K562 (cell line): ENCODE measurements at regions not wholly inside any gene's neighbourhood (a gene's known extent, or its start where the extent isn't known, plus 50 kb on each side); places are given as distances from the start of the nearest gene placed in this dataset.
A peak's percentile ranks its signal among the peaks of the same experiment; 100 is the strongest.

ENCODE experiments used
- ATAC-seq: fragments of 200-7000 bp; cut with Tn5 transposase; 3 replicates; pipeline ENCODE4 v1.9.1; 2020; ENCODE audit warnings: moderate library complexity
- BruUV-seq: library from RNA; stranded (reverse); fragments of 400-500 nt; replicated peaks from 2 replicates; lab custom pipeline; 2021; lab: Mats Ljungman, UMichigan
- CTCF ChIA-PET: fragments of 300-600 bp; formaldehyde crosslinking; extraction: SDS; loops from one replicate; lab custom pipeline; 2021; ENCODE audit warnings: low intra/inter-chr PET ratio; lab: Yijun Ruan, JAX
- POLR2A ChIA-PET: fragments of 300-600, 350-650 bp; sonication (Branson Sonifier 250); formaldehyde crosslinking; extraction: SDS; loops from one replicate; lab custom pipeline; 2021; ENCODE audit warnings: antibody characterized with exemption, inconsistent platforms; lab: Yijun Ruan, JAX
- DNase-seq, 4 experiments: peaks; one replicate each; pipeline versions ENCODE4 v3.0.0 to v3.0.0-alpha.2; 2011 to 2018; ENCODE audit warnings: low spot score in 3 of 4, mixed read lengths in 3 of 4; ENCODE audit errors: extremely low read depth in 1 of 4
- FAIRE-seq: peaks from 2 replicates; lab custom pipeline; 2011; peaks lifted over from hg19 to GRCh38; lab: Jason Lieb, UNC
- H2AFZ ChIP-seq: 2 replicates; pipeline ENCODE4 v1.6.0; 2011; ENCODE audit warnings: low read depth, low read length, control low read depth, inconsistent platforms
- H3K27ac ChIP-seq: fragments of 200-600 bp; 3 replicates; pipeline ENCODE4 v1.8.0; 2011; ENCODE audit warnings: low read depth, mild to moderate bottlenecking, control low read depth, inconsistent platforms, low read length, moderate library complexity, mixed read lengths; ENCODE audit errors: extremely low read depth
- H3K27me3 ChIP-seq, 2 experiments: fragments of 300-600 bp in 1 of 2; 2 replicates in 1 of 2; 3 replicates in 1 of 2; pipeline versions ENCODE4 v1.6.0 to v1.8.0; 2011; ENCODE audit warnings: inconsistent platforms in 2 of 2, low read length in 2 of 2, mild to moderate bottlenecking in 1 of 2, mixed read lengths in 1 of 2, moderate library complexity in 1 of 2; ENCODE audit not compliant: control insufficient read depth in 2 of 2, insufficient read depth in 2 of 2
- H3K36me3 ChIP-seq: fragments of 300-600 bp; 3 replicates; pipeline ENCODE4 v1.8.0; 2011; ENCODE audit warnings: mild to moderate bottlenecking, low read length, inconsistent platforms; ENCODE audit not compliant: control insufficient read depth, insufficient read depth
- H3K4me1 ChIP-seq, 2 experiments: fragments of 200-600 bp in 1 of 2; replicated peaks in 1 of 2; 2 replicates in 1 of 2; 3 replicates in 1 of 2; pipeline versions ENCODE4 v1.5.1 to v1.8.0; 2011; ENCODE audit warnings: inconsistent platforms in 2 of 2, low read length in 2 of 2, mild to moderate bottlenecking in 1 of 2, mixed read lengths in 1 of 2, moderate library complexity in 1 of 2; ENCODE audit not compliant: control insufficient read depth in 2 of 2, insufficient read depth in 2 of 2
- H3K4me2 ChIP-seq: 2 replicates; pipeline ENCODE4 v1.6.1; 2011; ENCODE audit warnings: low read length, control low read depth, inconsistent platforms, mixed read lengths; ENCODE audit not compliant: insufficient read depth
- H3K4me3 ChIP-seq: fragments of 200-600 bp; sonication (generic), shearing (Covaris generic); 2 replicates; pipeline ENCODE4 v1.5.1; 2016; ENCODE audit warnings: control low read depth, inconsistent platforms
- H3K79me2 ChIP-seq: fragments of 200-600 bp; 3 replicates; pipeline ENCODE4 v1.8.0; 2011; ENCODE audit warnings: low read length, inconsistent platforms; ENCODE audit not compliant: control insufficient read depth, insufficient read depth
- H3K9ac ChIP-seq, 2 experiments: 2 replicates each; pipeline versions ENCODE4 v1.6.0 to v1.6.1; 2011; ENCODE audit warnings: low read depth in 2 of 2, low read length in 2 of 2, control low read depth in 1 of 2, inconsistent platforms in 1 of 2, mild to moderate bottlenecking in 1 of 2, mixed read lengths in 1 of 2; ENCODE audit not compliant: insufficient read depth in 1 of 2
- H3K9me1 ChIP-seq: one replicate; pipeline ENCODE4 v1.6.0; 2011; ENCODE audit warnings: inconsistent platforms, mild to moderate bottlenecking, low read length, moderate library complexity; ENCODE audit not compliant: control insufficient read depth, insufficient read depth
- H3K9me3 ChIP-seq: replicated peaks from 2 replicates; pipeline ENCODE4 v1.5.1; 2011; ENCODE audit warnings: low read depth, low read length, inconsistent platforms; ENCODE audit not compliant: control insufficient read depth, insufficient read depth
- H4K20me1 ChIP-seq: replicated peaks from 2 replicates; pipeline ENCODE4 v1.6.1; 2011; ENCODE audit warnings: low read length, inconsistent platforms, mixed read lengths; ENCODE audit not compliant: control insufficient read depth, insufficient read depth
- BACH1 ChIP-seq: fragments of 200-800 bp; sonication (Bioruptor generic); IDR thresholded peaks from 2 replicates; pipeline ENCODE4 v1.6.1; 2016; ENCODE audit warnings: missing genetic modification characterization, missing compliant biosample characterization
- E2F3 ChIP-seq: fragments of 250-450 bp; sonication (Bioruptor Pico); IDR thresholded peaks from 2 replicates; pipeline ENCODE4 v1.4.0; 2020; ENCODE audit warnings: mild to moderate bottlenecking
- HCFC1 ChIP-seq: IDR thresholded peaks from 2 replicates; pipeline ENCODE4 v1.6.1; 2012; ENCODE audit warnings: low read depth, low read length, improper control_type of control experiment
- ILK ChIP-seq: fragments of 450-650 bp; IDR thresholded peaks from 2 replicates; pipeline ENCODE4 v1.6.1; 2016; ENCODE audit warnings: missing genetic modification characterization, low read depth, mild to moderate bottlenecking, missing compliant biosample characterization, moderate library complexity, borderline replicate concordance
- PHF20 ChIP-seq: fragments of 450-650 bp; IDR thresholded peaks from 2 replicates; pipeline ENCODE4 v1.6.1; 2018; ENCODE audit not compliant: partially characterized antibody
- PPARD ChIP-seq: fragments of 250-450 bp; sonication (Bioruptor Pico); IDR thresholded peaks from 2 replicates; pipeline ENCODE4 v1.8.0; 2022; ENCODE audit warnings: inconsistent platforms, mild to moderate bottlenecking, moderate library complexity
- RBM25 ChIP-seq: fragments of 200-400 bp; formaldehyde crosslinking; IDR thresholded peaks from 2 replicates; pipeline ENCODE4 v1.6.1; 2018; ENCODE audit warnings: low read length, low read depth, moderate library complexity; ENCODE audit not compliant: severe bottlenecking
- SIRT6 ChIP-seq: IDR thresholded peaks from one replicate; pipeline ENCODE4 v1.6.1; 2012; ENCODE audit warnings: low read depth, mild to moderate bottlenecking, control low read depth, inconsistent platforms, low read length, moderate library complexity
- TAF1 ChIP-seq: IDR thresholded peaks from 2 replicates; pipeline ENCODE4 v1.6.1; 2011; ENCODE audit warnings: mild to moderate bottlenecking, low read length, moderate library complexity; ENCODE audit not compliant: insufficient read depth, control insufficient read depth, severe bottlenecking; ENCODE audit errors: extremely low read depth
- ZNF24 ChIP-seq: fragments of 450-650 bp; IDR thresholded peaks from 2 replicates; pipeline ENCODE4 v1.6.1; 2016
- ZNF778 ChIP-seq: fragments of 450-650 bp; formaldehyde crosslinking; IDR thresholded peaks from 2 replicates; pipeline ENCODE4 v1.4.0; 2020; ENCODE audit warnings: mild to moderate bottlenecking, moderate library complexity
- WGBS: fragments of 100-300 bp; shearing (Covaris generic); methylation state at CpG from one replicate; pipeline ENCODE4 v1.1.6; 2016; ENCODE audit warnings: low coverage, mixed read lengths; ENCODE audit not compliant: insufficient coverage; ENCODE audit errors: missing lambda C conversion rate; 5-methylcytosine and 5-hydroxymethylcytosine counted together
- in situ Hi-C: fragments of 300-500 bp; cut with MboI; formaldehyde crosslinking; loops from 4 replicates; pipeline ENCODE4 v1.15.0; 2018; ENCODE audit warnings: inconsistent platforms, mixed read lengths
- intact Hi-C: fragments of 100-400 bp; cut with micrococcal nuclease; formaldehyde crosslinking; loops from 2 replicates; pipeline ENCODE4 v1.14.2; 2022
- TF ChIP-seq, protein P1 (sequence below): conservative IDR thresholded peaks from 2 replicates; pipeline ENCODE4 v1.6.1; 2011; ENCODE audit warnings: low read depth, mild to moderate bottlenecking, low read length; ENCODE audit not compliant: control insufficient read depth

DNA sequence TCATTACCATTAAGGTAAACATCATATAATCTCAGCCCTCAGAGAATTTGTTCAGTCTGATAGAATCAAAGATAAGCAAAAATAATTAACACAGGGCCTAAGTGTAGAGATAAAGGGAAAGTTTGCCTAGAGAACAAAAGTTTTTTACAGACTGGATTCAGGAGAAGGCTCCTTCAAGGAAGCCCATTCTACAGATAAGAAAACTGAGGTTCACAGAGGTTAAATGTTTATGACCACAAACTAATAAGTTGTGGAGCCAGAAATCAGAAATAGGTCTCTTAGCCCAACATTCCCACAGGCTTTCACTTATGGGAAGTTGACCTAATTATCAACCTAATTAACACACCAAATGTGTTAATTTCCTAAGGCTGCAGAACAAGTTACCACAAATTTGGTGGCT, 110.7 kb downstream of the ZMAT3 start:
- in situ Hi-C loops, result loop anchor here (25.0 kb wide), 1 partner anchor 524 kb away; no protein-coding TSS in a partner anchor
- Histone ChIP-seq H3K4me1 (no peaks in the 10 kb centered on the region), H3K9ac (no peak overlapping the region), H3K4me2 (no peak overlapping the region)
- FAIRE-seq, result no peak
- BruUV-seq, result no TSS peak
- TF ChIP-seq RBM25 (peak; percentile 79), PHF20 (no peak), ZNF24 (no peak)
- TF ChIP-seq, all 486 proteins: peak for 1
- H3K4me3 ChIP-seq, result no peak overlapping the region
- H4K20me1 ChIP-seq, result no peaks in the 10 kb centered on the region
- POLR2A ChIA-PET, result no interaction called here
- no peak overlapping the region for H2AFZ ChIP-seq
- DNase-seq (no peak), ATAC-seq (no peak)
- no peaks in the 10 kb centered on the region for H3K27me3 ChIP-seq
- no peak overlapping the region for H3K27ac ChIP-seq
- H3K36me3 ChIP-seq, result no peaks in the 10 kb centered on the region
- CTCF ChIA-PET, result no interaction called here
- no peaks in the 10 kb centered on the region for H3K9me1 ChIP-seq
- intact Hi-C loops, result no loop called here
- no peaks in the 10 kb centered on the region for H3K9me3 ChIP-seq
- no peaks in the 10 kb centered on the region for H3K79me2 ChIP-seq

GRCh38 chr3:178960181-178960580, 111.4 kb downstream of the ZMAT3 start:
- no peak overlapping the region for H3K4me3 ChIP-seq
- no peaks in the 10 kb centered on the region for H3K27me3 ChIP-seq
- no peak for FAIRE-seq
- no peak overlapping the region for H3K4me2 ChIP-seq
- H3K4me1 ChIP-seq, result no peaks in the 10 kb centered on the region
- no peak overlapping the region for H2AFZ ChIP-seq
- H4K20me1 ChIP-seq, result no peaks in the 10 kb centered on the region
- no TSS peak for BruUV-seq
- H3K9me3 ChIP-seq, result no peaks in the 10 kb centered on the region
- in situ Hi-C loops, result loop anchor here (25.0 kb wide), 1 partner anchor 523 kb away; no protein-coding TSS in a partner anchor
- DNase-seq, result no peak
- TF ChIP-seq TAF1, result no peak
- no peak for TF ChIP-seq PPARD (CRISPR knock-in tag)
- no peak for TF ChIP-seq ZNF778 (CRISPR knock-in tag)
- TF ChIP-seq, protein P1, sequence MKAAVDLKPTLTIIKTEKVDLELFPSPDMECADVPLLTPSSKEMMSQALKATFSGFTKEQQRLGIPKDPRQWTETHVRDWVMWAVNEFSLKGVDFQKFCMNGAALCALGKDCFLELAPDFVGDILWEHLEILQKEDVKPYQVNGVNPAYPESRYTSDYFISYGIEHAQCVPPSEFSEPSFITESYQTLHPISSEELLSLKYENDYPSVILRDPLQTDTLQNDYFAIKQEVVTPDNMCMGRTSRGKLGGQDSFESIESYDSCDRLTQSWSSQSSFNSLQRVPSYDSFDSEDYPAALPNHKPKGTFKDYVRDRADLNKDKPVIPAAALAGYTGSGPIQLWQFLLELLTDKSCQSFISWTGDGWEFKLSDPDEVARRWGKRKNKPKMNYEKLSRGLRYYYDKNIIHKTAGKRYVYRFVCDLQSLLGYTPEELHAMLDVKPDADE, result no peak
- TF ChIP-seq SIRT6, result no peak
- TF ChIP-seq BACH1 (tag), result no peak
- TF ChIP-seq E2F3 (CRISPR knock-in tag), result no peak
- no peak for TF ChIP-seq ILK
- no peak for TF ChIP-seq HCFC1
- WGBS, result 0% methylated on average over 3 of the region's 3 CpGs
- H3K27ac ChIP-seq, result no peak overlapping the region
- no peak for ATAC-seq
- H3K9ac ChIP-seq, result no peak overlapping the region
- H3K9me1 ChIP-seq, result no peaks in the 10 kb centered on the region
- POLR2A ChIA-PET, result no interaction called here
- intact Hi-C loops, result no loop called here
- CTCF ChIA-PET, result no interaction called here
- H3K79me2 ChIP-seq, result no peaks in the 10 kb centered on the region
- no peaks in the 10 kb centered on the region for H3K36me3 ChIP-seq
